ENCODE measurements at regions not wholly inside any gene's neighbourhood (a gene's known extent, or its start where the extent isn't known, plus 50 kb on each side); places are given as distances from the start of the nearest gene placed in this dataset.

- no peak for TF ChIP-seq CTCF (IDR thresholded peaks at IDR 0.05; ENCODE audit: insufficient read depth, low read length, poor library complexity, severe bottlenecking)
- TF ChIP-seq EZH2phosphoT487 (conservative IDR thresholded peaks at IDR 0.05; ENCODE audit: low read length): no peak
Measured at GRCh38 chr3:5741017-5741416, 553.5 kb downstream of the EDEM1 start.
